Endodermal cell (in vitro differentiated cells): ENCODE measurements at regions not wholly inside any gene's neighbourhood (a gene's known extent, or its start where the extent isn't known, plus 50 kb on each side); places are given as distances from the start of the nearest gene placed in this dataset.

Experiments used
- DNase-seq: peaks from one replicate; pipeline ENCODE4 v3.0.0-alpha.2; 2017
- H3K27ac ChIP-seq: 2 replicates; pipeline ENCODE4 v1.5.1; 2013; ENCODE audit warnings: mild to moderate bottlenecking, low read depth, low read length, moderate library complexity
- H3K27me3 ChIP-seq: 2 replicates; pipeline ENCODE4 v1.6.1; 2013; ENCODE audit warnings: mild to moderate bottlenecking, low read length, moderate library complexity; ENCODE audit not compliant: insufficient read depth, control insufficient read depth, poor library complexity, severe bottlenecking
- H3K36me3 ChIP-seq: 2 replicates; pipeline ENCODE4 v1.7.0; 2013; ENCODE audit warnings: mild to moderate bottlenecking, low read length, moderate library complexity; ENCODE audit not compliant: control insufficient read depth, insufficient read depth
- H3K4me1 ChIP-seq: one replicate; pipeline ENCODE4 v1.7.0; 2013; ENCODE audit warnings: low read length; ENCODE audit not compliant: control insufficient read depth, insufficient read depth
- H3K4me3 ChIP-seq: 2 replicates; pipeline ENCODE4 v1.5.1; 2013; ENCODE audit warnings: mild to moderate bottlenecking, low read length, moderate library complexity
- H3K9ac ChIP-seq: 2 replicates; pipeline ENCODE4 v1.6.1; 2013; ENCODE audit warnings: mild to moderate bottlenecking, low read length, moderate library complexity; ENCODE audit not compliant: poor library complexity, severe bottlenecking; ENCODE audit errors: extremely low read depth
- H3K9me3 ChIP-seq: 2 replicates; pipeline ENCODE4 v1.6.1; 2013; ENCODE audit warnings: mild to moderate bottlenecking, low read length, moderate library complexity; ENCODE audit not compliant: control insufficient read depth
- H3K27ac Mint-ChIP-seq: 2 replicates; pipeline ENCODE4 v1.8.0; 2020; ENCODE audit warnings: mixed read lengths
- H3K27me3 Mint-ChIP-seq: 2 replicates; pipeline ENCODE4 v1.8.0; 2021; ENCODE audit warnings: mild to moderate bottlenecking, mixed read lengths; ENCODE audit not compliant: insufficient read depth
- H3K36me3 Mint-ChIP-seq: 2 replicates; pipeline ENCODE4 v1.8.0; 2020; ENCODE audit warnings: low read depth, mixed read lengths
- H3K4me1 Mint-ChIP-seq: 2 replicates; pipeline ENCODE4 v1.8.0; 2020; ENCODE audit warnings: mixed read lengths
- H3K4me3 Mint-ChIP-seq: 2 replicates; pipeline ENCODE4 v1.8.0; 2020; ENCODE audit warnings: mild to moderate bottlenecking, moderate library complexity, mixed read lengths
- H3K9me3 Mint-ChIP-seq: 2 replicates; pipeline ENCODE4 v1.8.0; 2020; ENCODE audit warnings: mild to moderate bottlenecking, mixed read lengths
- WGBS, 2 experiments: methylation state at CpG; one replicate each; pipeline versions ENCODE4 v1.1.5 to v1.1.7; 2013; ENCODE audit warnings: missing lambda C conversion rate in 2 of 2, mixed read lengths in 1 of 2; ENCODE audit not compliant: insufficient coverage in 1 of 2, insufficient read length in 1 of 2; 5-methylcytosine and 5-hydroxymethylcytosine counted together
- TF ChIP-seq, protein P1 (sequence below): fragments of 200-600 bp; sonication (generic); conservative IDR thresholded peaks from 2 replicates; pipeline ENCODE4 v1.5.0; 2021; ENCODE audit warnings: antibody characterized with exemption, mild to moderate bottlenecking

DNA sequence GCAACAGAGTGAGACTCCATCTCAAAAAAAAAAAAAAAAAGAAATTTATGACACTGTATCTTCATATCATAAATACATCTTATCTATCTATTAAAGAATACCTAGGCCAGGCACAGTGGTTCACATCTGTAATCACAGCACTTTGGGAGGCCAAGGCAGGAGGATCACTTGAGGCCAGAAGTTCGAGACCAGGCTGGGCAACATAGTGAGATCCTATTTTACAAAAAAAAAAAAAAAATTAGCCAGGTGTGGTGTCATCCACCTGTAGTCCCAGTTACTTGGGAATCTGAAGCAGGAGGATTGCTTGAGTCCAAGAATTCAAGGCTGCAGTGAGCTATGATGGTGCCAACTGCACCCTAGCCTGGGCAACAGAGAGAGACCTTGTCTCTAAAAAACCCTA lies 95.0 kb downstream of the HNRNPLL start:
- 95% methylated on average over 1 of the region's 1 CpG; no CpG with 5 or more reads in 1 of the 2 experiments for WGBS, 2 experiments

DNA sequence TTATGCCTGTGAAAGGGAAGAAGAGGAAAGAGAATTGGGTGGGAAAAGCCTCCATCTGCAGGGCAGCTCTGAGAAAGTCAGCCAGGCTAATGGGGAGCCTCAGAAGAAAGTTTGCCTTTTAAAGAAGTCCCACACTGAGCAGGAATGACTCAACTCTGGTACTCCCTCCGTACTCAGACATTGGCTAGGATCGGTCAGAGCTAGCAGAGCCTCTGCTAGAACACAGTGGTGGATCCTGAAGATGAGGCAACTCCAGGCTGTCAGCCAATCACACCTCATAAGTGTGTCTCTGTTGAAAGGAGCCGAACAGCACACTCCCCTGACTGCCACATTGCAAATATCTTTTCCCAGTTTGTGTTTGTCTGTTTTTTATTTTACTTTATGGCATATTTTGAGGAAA lies 96.9 kb downstream of the HNRNPLL start:
- H3K9me3 ChIP-seq = peaks cover 14% of the 10 kb centered on the region
- H3K9ac ChIP-seq = no peak overlapping the region
- no peaks in the 10 kb centered on the region for H3K36me3 ChIP-seq
- DNase-seq = no peak
- peaks cover 29% of the 10 kb centered on the region for H3K9me3 Mint-ChIP-seq
- H3K27me3 Mint-ChIP-seq = peaks cover 9% of the 10 kb centered on the region
- TF ChIP-seq, protein P1, sequence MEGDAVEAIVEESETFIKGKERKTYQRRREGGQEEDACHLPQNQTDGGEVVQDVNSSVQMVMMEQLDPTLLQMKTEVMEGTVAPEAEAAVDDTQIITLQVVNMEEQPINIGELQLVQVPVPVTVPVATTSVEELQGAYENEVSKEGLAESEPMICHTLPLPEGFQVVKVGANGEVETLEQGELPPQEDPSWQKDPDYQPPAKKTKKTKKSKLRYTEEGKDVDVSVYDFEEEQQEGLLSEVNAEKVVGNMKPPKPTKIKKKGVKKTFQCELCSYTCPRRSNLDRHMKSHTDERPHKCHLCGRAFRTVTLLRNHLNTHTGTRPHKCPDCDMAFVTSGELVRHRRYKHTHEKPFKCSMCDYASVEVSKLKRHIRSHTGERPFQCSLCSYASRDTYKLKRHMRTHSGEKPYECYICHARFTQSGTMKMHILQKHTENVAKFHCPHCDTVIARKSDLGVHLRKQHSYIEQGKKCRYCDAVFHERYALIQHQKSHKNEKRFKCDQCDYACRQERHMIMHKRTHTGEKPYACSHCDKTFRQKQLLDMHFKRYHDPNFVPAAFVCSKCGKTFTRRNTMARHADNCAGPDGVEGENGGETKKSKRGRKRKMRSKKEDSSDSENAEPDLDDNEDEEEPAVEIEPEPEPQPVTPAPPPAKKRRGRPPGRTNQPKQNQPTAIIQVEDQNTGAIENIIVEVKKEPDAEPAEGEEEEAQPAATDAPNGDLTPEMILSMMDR = no peak
- no peak overlapping the region for H3K27ac ChIP-seq
- no peak overlapping the region for H3K4me3 ChIP-seq
- 75 to 87% methylated on average over 3 of the region's 3 CpGs for WGBS, 2 experiments
- H3K36me3 Mint-ChIP-seq = no peaks in the 10 kb centered on the region
- peaks cover 2% of the 10 kb centered on the region for H3K4me1 Mint-ChIP-seq
- no peaks in the 10 kb centered on the region for H3K27me3 ChIP-seq
- no peak overlapping the region for H3K4me3 Mint-ChIP-seq
- no peak overlapping the region for H3K27ac Mint-ChIP-seq
- no peaks in the 10 kb centered on the region for H3K4me1 ChIP-seq

More for the DNA sequence above, 95.0 kb downstream of the HNRNPLL start:
- H3K4me1 ChIP-seq = no peaks in the 10 kb centered on the region
- H3K36me3 ChIP-seq = no peaks in the 10 kb centered on the region
- H3K4me3 ChIP-seq = no peak overlapping the region
- no peaks in the 10 kb centered on the region for H3K9me3 ChIP-seq
- Mint-ChIP-seq H3K4me3 (no peak overlapping the region), H3K9me3 (peaks cover 14% of the 10 kb centered on the region), H3K36me3 (no peaks in the 10 kb centered on the region), H3K27me3 (peaks cover 9% of the 10 kb centered on the region), H3K27ac (no peak overlapping the region), H3K4me1 (peaks cover 2% of the 10 kb centered on the region)
- no peak for DNase-seq
- TF ChIP-seq, protein P1 = no peak
- H3K27me3 ChIP-seq = no peaks in the 10 kb centered on the region
- H3K9ac ChIP-seq = no peak overlapping the region
- no peak overlapping the region for H3K27ac ChIP-seq

DNA sequence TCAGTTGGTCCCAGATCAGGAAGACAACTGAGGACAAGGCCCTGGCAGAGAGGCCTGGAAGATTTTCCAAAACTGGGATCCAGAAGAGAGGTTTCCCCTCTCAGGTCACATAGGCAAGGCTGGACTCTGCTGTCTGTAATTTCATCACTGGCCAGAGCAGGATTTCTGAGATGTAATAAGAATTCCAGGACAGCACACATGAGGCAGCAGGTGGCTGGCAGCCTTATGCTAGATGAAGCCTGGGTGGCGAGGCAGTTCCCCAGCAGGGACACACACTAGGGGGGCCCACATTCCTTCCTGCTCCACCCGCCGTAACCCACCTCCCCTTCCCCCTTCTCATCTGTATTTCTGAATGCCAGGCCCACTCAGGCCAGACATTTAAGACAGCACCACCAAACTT lies 98.6 kb downstream of the HNRNPLL start:
- H3K4me3 Mint-ChIP-seq = no peak overlapping the region
- Histone ChIP-seq H3K27ac (no peak overlapping the region), H3K4me1 (peaks cover 11% of the 10 kb centered on the region), H3K4me3 (no peak overlapping the region), H3K9me3 (peaks cover 14% of the 10 kb centered on the region), H3K27me3 (no peaks in the 10 kb centered on the region), H3K9ac (no peak overlapping the region), H3K36me3 (no peaks in the 10 kb centered on the region)
- H3K9me3 Mint-ChIP-seq = peaks cover 29% of the 10 kb centered on the region
- no peak for DNase-seq
- H3K27ac Mint-ChIP-seq = no peak overlapping the region
- no peaks in the 10 kb centered on the region for H3K36me3 Mint-ChIP-seq
- 91 to 100% methylated on average over 1 to 3 of the region's 3 CpGs for WGBS, 2 experiments
- peaks cover 14% of the 10 kb centered on the region for H3K4me1 Mint-ChIP-seq
- peaks cover 6% of the 10 kb centered on the region for H3K27me3 Mint-ChIP-seq
- TF ChIP-seq, protein P1 = no peak
